Ovary (tissue), 7 donors: ENCODE measurements at regions not wholly inside any gene's neighbourhood (a gene's known extent, or its start where the extent isn't known, plus 50 kb on each side); places are given as distances from the start of the nearest gene placed in this dataset.

Experiments used
- DNase-seq, 5 donors: peaks; one replicate each; pipeline ENCODE4 v3.0.0-alpha.2; 2019 to 2020
- H3K27ac ChIP-seq, 2 donors: fragments of 200-600 bp; one replicate each; pipeline versions ENCODE4 v1.5.1 to v1.8.0; 2019 to 2022
- H3K27me3 ChIP-seq: fragments of 200-600 bp; one replicate; pipeline ENCODE4 v1.8.0; 2022
- H3K36me3 ChIP-seq: fragments of 200-600 bp; sonication (generic); one replicate; pipeline ENCODE4 v1.5.1; 2019
- H3K4me1 ChIP-seq: one replicate; pipeline ENCODE4 v1.8.1; 2013; ENCODE audit warnings: mild to moderate bottlenecking, moderate library complexity; ENCODE audit not compliant: insufficient read depth
- H3K4me3 ChIP-seq: fragments of 200-600 bp; sonication (generic); one replicate; pipeline ENCODE4 v1.5.1; 2017
- H3K9me3 ChIP-seq, 2 donors: fragments of 200-600 bp in 1 of 2; sonication (generic) in 1 of 2; one replicate each; pipeline versions ENCODE4 v1.5.1 to v1.8.1; 2013 to 2019; ENCODE audit warnings: mild to moderate bottlenecking in 1 of 2, moderate library complexity in 1 of 2
- EP300 ChIP-seq: sonication (generic); formaldehyde crosslinking; IDR thresholded peaks from one replicate; pipeline ENCODE4 v1.6.1; 2017; ENCODE audit warnings: antibody characterized with exemption
- POLR2A ChIP-seq: fragments of 450-650 bp; IDR thresholded peaks from one replicate; pipeline ENCODE4 v1.6.1; 2017; ENCODE audit warnings: antibody characterized with exemption, mild to moderate bottlenecking, moderate library complexity
- WGBS, 3 donors: extraction: QIAGEN DNeasy Blood & Tissue Kit in 1 of 3; methylation state at CpG; one replicate each; pipeline versions ENCODE4 v1.1.5 to v1.1.7; 2013 to 2017; 5-methylcytosine and 5-hydroxymethylcytosine counted together
- intact Hi-C, 4 donors: fragments of 100-400 bp; cut with DNase I; formaldehyde crosslinking; loops; one replicate each; pipeline versions ENCODE4 v1.11.0 to v1.15.1; 2022 to 2023
- TF ChIP-seq, protein P1 (sequence below), 3 donors: fragments of 450-650 bp in 2 of 3; fragments of 200-600 bp in 1 of 3; IDR thresholded peaks; one replicate each; pipeline versions ENCODE4 v1.5.1 to v1.8.0; 2016 to 2022; ENCODE audit warnings: antibody characterized with exemption in 3 of 3, mild to moderate bottlenecking in 1 of 3
- donor health status: DM: no; HTN: no; CAD: no; lungs with moderate emphysema.
- donor health status: DM: no; HTN: no; CAD: no.
- donor health status: Bipolar disorder and iron deficiency.
- donor health status: DM: no; HTN: no; CAD: no.
- donor health status: DM: yes; HTN: yes; CAD: no.

DNA sequence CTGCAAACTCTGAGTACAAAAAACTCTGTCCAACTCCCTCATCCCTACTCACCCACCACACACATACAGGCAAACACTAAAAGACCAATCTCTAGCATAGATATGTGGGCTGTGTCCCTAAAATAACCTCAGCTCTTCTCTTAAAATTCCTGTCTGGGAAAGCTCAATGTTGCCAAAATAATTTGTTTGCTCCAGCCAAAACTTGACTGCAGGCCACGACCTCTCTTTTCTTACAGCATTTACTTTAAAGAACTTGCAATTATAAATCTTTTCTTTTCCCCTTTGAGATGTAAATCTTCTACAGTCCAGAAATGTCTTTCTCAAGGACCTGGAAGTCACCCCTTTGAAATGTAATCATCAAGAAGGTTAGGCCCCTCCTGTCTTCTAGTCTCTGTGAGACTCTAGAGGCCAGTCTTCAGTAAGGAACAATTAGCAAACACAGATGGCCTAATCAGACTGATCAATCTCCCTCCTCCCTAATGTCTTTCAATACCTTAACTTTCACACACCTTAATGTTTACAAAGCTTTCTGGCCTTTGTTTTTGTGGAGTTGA lies 483.6 kb upstream of the RGS18 start:
- Histone ChIP-seq H3K36me3 (no peaks in the 10 kb centered on the region), H3K9me3 (no peaks in the 10 kb centered on the region), H3K27me3 (no peaks in the 10 kb centered on the region), H3K4me3 (no peak overlapping the region), H3K4me1 (peaks cover 2% of the 10 kb centered on the region), H3K27ac (no peak overlapping the region)
- WGBS, 3 donors: 2 to 9% (median 4%) methylated on average over 1 of the region's 1 CpG
- intact Hi-C loops: no loop called here
- TF ChIP-seq, protein P1, sequence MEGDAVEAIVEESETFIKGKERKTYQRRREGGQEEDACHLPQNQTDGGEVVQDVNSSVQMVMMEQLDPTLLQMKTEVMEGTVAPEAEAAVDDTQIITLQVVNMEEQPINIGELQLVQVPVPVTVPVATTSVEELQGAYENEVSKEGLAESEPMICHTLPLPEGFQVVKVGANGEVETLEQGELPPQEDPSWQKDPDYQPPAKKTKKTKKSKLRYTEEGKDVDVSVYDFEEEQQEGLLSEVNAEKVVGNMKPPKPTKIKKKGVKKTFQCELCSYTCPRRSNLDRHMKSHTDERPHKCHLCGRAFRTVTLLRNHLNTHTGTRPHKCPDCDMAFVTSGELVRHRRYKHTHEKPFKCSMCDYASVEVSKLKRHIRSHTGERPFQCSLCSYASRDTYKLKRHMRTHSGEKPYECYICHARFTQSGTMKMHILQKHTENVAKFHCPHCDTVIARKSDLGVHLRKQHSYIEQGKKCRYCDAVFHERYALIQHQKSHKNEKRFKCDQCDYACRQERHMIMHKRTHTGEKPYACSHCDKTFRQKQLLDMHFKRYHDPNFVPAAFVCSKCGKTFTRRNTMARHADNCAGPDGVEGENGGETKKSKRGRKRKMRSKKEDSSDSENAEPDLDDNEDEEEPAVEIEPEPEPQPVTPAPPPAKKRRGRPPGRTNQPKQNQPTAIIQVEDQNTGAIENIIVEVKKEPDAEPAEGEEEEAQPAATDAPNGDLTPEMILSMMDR (IDR thresholded peaks at IDR 0.05): no peak
- TF ChIP-seq EP300 (no peak), POLR2A (no peak)
- DNase-seq: no peak

DNA sequence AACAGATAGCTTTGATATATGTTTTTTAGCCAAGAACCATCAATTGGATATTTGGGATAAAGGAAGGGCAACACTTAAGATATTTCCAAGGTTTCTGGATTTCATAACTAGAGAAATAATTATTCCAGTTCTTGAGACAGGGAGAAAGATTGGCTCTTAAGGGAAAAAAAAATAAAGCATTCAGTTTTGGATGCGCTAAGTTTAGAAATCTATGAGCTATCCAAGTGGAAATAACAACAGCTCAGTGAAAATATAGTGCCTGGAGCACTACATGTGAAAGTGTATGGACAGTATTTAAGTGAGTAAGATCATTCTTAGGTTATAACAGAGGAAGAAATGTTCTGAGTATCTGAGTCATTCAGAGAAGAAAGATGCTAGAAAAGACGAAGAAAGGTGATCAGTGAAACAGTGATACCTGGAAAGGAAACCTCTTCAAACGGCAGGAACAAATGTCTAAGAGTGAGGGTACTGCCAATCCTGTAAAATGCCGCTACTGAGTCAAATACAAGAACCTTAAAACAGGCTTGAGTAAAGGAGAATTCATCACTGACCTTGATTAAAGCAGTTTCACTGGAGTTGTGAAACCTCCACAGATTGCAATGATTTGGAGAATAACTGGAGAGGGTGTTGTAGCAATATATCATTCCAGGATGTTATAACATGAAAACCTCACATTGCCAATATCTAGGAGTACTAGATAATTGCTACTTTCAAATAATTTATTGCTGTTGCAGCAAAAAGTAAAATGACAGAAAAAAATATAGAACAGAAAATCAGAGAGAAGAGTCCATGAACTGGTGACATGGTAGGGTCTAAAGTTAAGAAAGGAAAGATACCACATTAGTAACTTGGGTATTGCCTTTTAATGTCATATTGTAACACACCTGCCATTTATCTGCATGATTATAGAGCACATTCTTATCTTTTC lies 482.1 kb upstream of the RGS18 start:
- TF ChIP-seq EP300 (no peak), POLR2A (no peak)
- TF ChIP-seq, protein P1 (IDR thresholded peaks at IDR 0.05): no peak
- intact Hi-C loops: no loop called here
- Histone ChIP-seq H3K4me1 (peaks cover 2% of the 10 kb centered on the region), H3K4me3 (no peak overlapping the region), H3K27me3 (no peaks in the 10 kb centered on the region), H3K9me3 (no peaks in the 10 kb centered on the region), H3K36me3 (no peaks in the 10 kb centered on the region), H3K27ac (no peak overlapping the region)
- 51 to 68% (median 54%) methylated on average over 4 of the region's 4 CpGs for WGBS, 3 donors
- no peak for DNase-seq

DNA sequence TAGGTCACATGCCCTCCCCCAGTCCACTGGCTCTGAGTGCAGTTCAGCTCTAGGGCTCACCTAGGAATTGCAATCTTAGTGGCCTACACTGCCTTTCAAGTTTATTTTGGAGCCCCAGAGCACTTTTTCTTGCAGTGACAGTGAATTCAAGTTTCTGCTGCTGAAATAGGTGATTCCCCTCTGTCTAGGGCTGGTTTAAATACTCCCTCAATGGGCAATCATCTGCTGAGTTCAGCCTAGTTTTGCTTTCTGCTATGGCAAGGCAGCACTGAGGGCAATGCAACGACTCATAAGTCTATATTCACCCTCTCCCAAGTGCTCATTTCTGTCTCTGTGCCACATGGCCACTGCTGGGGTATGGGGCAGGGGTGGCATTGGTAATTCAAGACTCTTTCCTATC lies 472.6 kb upstream of the RGS18 start:
- intact Hi-C loops: no loop called here
- no peaks in the 10 kb centered on the region for H3K36me3 ChIP-seq
- TF ChIP-seq POLR2A (no peak), EP300 (no peak)
- TF ChIP-seq, protein P1 (IDR thresholded peaks at IDR 0.05): no peak
- no peak overlapping the region for H3K27ac ChIP-seq
- WGBS, 3 donors: 85 to 92% (median 86%) methylated on average over 1 of the region's 1 CpG
- no peak overlapping the region for H3K4me3 ChIP-seq
- no peak for DNase-seq
- H3K9me3 ChIP-seq: no peaks in the 10 kb centered on the region
- H3K27me3 ChIP-seq: no peaks in the 10 kb centered on the region
- no peaks in the 10 kb centered on the region for H3K4me1 ChIP-seq

DNA sequence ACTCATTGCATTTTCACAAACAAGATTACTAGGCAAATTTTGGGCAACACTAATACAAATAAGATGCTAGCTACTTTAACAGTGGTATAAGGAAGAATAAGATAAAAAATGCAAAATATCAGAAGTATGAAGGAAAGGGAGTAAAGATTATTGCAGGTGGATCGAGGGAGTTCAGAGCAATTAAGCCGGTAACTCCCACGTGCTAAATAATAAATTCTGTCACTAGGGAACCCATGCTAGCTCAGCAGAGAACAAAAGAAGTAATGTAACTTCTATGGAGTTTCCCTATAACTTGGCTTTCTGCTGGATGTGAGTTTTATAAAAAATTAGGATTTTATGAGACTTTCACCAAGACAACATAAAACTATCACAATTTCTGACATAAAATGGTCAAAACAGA lies 470.5 kb upstream of the RGS18 start:
- 36 to 41% (median 40%) methylated on average over 3 of the region's 3 CpGs for WGBS, 3 donors

DNA sequence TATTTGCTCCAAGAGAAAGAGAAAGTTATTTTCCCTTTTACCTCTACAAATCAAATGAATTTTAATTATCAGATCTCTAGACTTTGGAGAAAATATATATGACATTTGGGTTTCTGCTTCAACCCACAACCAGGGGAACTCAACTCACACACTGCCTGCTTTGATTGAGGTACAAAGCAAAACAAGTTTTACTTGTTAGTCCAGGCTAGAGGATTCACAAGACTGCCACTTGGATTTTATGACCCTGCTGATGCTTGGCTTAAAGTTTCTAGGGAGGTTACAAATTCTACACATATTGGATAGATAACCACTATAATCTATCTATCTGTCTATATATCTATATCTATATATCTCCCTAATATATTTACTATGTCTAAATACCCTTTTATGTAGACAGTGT lies 467.3 kb upstream of the RGS18 start:
- intact Hi-C loops: no loop called here
- Histone ChIP-seq H3K9me3 (no peaks in the 10 kb centered on the region), H3K4me3 (no peak overlapping the region), H3K36me3 (no peaks in the 10 kb centered on the region), H3K4me1 (no peaks in the 10 kb centered on the region), H3K27ac (no peak overlapping the region), H3K27me3 (no peaks in the 10 kb centered on the region)
- no peak for DNase-seq
- TF ChIP-seq POLR2A (no peak), EP300 (no peak)
- TF ChIP-seq, protein P1 (IDR thresholded peaks at IDR 0.05): no peak

More for the DNA sequence above, 470.5 kb upstream of the RGS18 start:
- Histone ChIP-seq H3K27me3 (no peaks in the 10 kb centered on the region), H3K4me3 (no peak overlapping the region), H3K27ac (no peak overlapping the region), H3K4me1 (no peaks in the 10 kb centered on the region), H3K36me3 (no peaks in the 10 kb centered on the region), H3K9me3 (no peaks in the 10 kb centered on the region)
- no peak for TF ChIP-seq POLR2A
- intact Hi-C loops: no loop called here
- no peak for DNase-seq
